GM18858 (cell line): ENCODE measurements at regions not wholly inside any gene's neighbourhood (a gene's known extent, or its start where the extent isn't known, plus 50 kb on each side); places are given as distances from the start of the nearest gene placed in this dataset.

ENCODE experiments used
- ATAC-seq: cut with Tn5 transposase; IDR thresholded peaks from one replicate; pipeline ENCODE4 v1.9.1; 2021; ENCODE audit not compliant: unreplicated experiment

DNA sequence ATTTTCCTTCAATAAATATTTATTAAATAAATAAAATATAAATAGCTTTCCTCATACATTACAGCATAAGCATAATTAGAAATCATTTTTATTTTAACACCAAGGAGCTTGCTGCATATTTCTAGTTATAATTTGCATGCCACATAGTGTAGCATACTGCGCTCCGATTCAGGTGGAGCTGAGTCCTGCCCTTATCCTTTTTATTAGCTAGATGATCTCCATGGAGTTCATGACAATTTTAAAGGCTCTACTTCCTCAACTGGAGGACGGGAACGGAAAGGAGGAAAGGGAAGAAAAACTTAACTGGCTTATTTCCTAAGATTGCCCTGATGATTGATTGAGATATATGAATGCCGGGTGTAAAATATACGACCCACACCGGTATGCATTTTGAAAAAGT is 385.2 kb downstream of the PLK2 start:
- ATAC-seq, result no peak

DNA sequence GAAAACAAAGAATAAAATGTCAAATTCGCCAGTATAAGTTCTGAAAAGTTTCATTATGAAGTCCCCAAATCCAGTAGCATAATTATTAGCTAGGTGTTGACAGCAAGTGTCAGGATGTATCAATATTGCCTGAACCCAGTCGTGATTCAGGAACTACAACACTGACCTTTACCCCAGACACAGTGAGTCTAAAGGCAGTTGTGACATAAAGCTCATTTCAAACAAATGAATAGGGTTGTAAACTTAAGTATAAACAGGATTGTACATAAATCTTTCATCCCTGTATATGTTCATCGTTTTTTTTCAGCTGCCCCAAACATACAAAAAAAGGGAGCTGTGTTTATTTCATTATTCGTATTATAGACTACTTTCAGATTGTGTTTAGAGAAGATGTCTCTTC is 385.7 kb downstream of the PLK2 start:
- ATAC-seq, result no peak

DNA sequence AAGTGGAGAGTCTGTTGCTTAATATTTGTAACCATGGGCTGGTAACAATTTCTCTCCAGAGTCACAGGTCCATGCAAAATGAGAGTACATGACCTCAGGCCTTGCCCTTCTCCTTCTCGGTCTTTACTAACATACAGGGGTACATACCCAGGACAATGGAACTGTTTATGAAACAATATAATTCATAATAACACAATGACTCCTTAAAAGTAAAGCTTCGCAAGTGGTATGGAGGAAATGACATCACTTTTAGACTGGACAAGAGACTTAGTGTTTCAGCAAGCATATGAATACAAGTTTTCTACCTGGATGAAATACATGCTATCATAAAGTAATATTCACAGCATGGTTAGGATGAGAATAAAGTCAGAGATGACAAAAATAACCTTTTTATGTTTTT is 386.6 kb downstream of the PLK2 start:
- ATAC-seq, result no peak

DNA sequence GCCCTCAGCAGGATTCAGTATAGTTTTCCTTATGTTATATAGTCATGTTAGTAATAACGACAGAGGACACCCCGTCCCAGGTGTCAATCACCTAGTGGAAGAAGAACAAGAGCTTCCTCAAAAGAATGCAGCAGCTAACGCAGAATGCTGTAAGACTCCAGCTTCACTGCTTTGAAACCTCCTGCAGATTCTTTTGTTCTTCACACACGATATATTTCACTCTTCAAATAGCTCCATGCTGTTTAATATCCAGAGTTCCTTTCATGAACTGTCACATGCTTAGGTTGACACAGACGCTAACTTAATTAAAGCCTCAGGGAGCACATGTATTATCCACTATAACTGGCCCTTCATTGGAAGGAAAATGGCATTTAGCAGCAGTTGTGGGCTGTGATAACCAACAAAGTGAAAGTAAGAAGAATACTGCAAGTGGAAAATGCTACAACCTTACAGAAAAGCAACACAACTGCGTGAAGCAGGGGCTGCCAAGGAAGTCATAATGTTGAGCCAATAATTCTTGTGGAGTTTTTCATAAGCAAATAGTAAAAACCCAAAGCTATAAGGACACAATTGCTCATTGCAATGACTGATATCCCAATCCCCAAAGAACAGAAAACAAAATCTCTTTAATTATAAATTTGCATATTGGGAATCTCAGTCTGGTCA is 387.5 kb downstream of the PLK2 start:
- no peak for ATAC-seq

DNA sequence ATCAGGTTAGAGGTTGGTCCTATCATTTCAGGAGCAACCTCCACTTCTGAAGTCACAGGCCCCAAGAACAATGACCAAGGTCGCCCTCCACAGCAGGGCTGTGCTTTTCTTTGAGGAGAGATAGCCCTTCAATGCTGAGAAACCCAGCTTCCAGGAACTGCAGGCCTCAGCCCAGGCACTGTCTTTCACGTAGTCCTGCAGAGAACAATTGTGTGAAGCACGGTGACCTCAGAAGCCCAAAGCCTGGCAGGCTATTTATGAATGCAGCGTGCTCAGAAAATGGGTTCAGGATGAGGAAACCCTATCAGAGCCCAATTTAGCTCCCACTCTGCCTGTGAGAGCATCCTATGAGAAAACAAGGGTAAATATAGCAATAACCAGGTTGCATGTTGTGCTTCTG is 388.3 kb downstream of the PLK2 start:
- ATAC-seq, result no peak

- ATAC-seq, result no peak
Observed at GRCh38 chr5:58069846-58070245, 390.0 kb downstream of the PLK2 start.

- ATAC-seq, result no peak
Observed at GRCh38 chr5:58069016-58069705, 390.7 kb downstream of the PLK2 start.

GRCh38 chr5:58066557-58066956 is 393.3 kb downstream of the PLK2 start:
- no peak for ATAC-seq

DNA sequence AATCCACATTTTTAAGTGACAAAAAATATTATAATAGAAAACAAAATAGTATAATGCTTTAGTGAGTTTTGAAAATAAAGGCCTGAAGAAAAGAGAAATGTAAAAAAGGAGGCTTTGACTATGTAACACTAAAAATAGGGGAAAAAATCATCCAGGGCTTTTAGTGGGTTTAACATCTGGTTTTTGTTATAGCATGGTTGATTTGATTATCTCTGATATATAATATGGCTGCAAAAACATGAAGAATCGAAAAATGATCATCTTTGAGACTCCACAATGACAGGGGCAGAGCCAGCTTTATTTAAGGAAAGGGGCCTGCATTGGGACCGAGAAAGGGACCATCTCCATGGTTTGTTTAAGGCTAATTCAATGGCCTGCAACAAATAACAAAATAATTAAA is 393.8 kb downstream of the PLK2 start:
- ATAC-seq, result no peak

GRCh38 chr5:58064801-58065200 is 395.1 kb downstream of the PLK2 start:
- no peak for ATAC-seq

- no peak for ATAC-seq
Observed at GRCh38 chr5:58060996-58061395, 398.9 kb downstream of the PLK2 start.

- no peak for ATAC-seq
Observed at GRCh38 chr5:58057324-58057723, 402.6 kb downstream of the PLK2 start.

DNA sequence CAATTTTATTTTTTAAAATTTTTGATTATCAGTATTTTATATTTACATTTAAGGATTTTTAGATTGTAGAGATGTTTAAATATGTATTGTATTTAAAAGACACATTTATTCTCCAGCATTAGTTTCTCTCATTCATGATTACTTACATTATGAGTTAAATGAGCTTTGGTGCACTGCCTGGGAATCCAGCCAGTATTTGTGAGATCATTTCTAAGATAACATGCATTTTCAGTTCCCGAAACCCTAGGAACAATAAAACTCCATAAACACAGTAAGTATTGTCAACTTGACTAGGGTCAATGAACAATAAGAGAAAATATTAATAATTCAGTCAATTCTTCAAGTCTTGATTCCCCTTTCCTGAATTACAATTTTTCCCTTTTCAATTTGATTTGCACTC is 403.3 kb downstream of the PLK2 start:
- ATAC-seq, result no peak

DNA sequence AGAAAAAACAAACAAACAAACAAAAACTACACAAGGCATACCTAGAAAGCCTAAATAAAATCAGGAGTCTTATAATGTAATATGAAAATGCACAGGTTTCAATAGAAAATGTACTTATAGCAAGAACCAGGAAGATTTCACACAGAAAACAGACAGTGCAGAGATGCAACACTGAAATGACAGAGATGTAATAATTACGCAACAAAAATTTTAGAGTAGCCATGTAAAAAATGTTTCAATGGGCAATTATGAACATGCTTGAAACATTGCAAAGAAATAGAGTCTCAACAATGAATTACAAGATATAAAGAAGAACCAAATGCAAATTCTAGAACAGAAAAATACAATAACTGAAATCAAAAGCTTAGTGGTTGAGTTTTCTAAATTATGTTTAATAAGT is 405.9 kb downstream of the PLK2 start:
- no peak for ATAC-seq

GRCh38 chr5:58048954-58049353 is 410.9 kb downstream of the PLK2 start:
- no peak for ATAC-seq

DNA sequence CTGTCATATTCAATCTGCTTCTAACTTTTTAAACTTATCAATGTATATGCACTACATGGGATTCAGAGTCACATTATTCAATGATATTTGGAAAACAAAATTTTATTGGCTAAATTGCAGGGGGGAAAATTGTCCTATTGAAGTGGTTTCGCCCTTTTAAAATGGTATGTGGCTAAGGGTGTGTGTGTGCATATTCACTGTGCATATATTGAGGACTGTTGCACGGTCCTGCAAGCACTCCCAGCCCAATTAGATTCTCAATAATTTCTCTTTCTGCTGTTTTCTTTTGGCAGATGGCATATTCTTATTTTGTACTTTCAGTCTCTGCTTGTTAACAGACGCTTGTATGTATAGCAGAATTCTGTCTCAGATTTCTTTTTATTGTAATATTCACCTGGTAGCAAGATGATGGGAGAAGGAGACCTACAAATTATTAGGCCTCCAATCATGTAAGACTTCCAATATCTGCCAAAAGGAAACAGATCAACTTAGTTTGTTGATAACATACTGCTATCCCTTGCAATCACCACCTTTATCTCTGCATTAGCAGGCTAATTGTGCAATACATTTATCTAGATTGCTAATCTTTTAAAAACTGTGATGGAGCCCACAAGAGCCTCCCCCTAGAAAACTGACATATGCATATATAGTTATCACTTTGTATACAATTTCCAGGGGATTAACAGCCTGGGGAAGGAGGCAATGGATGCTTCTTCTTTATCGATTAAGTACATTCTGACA is 411.5 kb downstream of the PLK2 start:
- no peak for ATAC-seq

- ATAC-seq, result no peak
Observed at GRCh38 chr5:58046371-58046770, 413.5 kb downstream of the PLK2 start.

- ATAC-seq, result no peak
Observed at GRCh38 chr5:58044166-58044565, 415.7 kb downstream of the PLK2 start.

GRCh38 chr5:58043032-58043945 is 416.6 kb downstream of the PLK2 start:
- ATAC-seq, result no peak

DNA sequence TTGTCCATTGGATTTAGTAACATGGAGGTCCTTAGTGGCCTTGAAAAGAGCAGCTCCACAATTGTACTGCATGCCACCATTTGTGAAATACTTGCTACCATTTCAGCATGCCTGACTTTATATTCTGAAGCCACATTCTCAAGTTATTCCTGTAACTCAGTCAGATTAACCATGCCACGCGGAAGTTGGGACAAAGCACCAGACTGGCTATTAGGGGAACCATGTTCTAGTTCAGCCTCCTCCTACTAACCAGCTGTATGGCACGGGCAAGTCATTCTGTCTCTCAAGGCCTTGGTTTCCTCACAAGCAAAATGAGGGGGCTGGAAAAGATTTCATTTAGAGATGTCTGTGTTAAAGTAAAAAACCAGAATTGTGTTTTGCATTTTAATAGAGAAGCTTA is 418.0 kb downstream of the PLK2 start:
- no peak for ATAC-seq

DNA sequence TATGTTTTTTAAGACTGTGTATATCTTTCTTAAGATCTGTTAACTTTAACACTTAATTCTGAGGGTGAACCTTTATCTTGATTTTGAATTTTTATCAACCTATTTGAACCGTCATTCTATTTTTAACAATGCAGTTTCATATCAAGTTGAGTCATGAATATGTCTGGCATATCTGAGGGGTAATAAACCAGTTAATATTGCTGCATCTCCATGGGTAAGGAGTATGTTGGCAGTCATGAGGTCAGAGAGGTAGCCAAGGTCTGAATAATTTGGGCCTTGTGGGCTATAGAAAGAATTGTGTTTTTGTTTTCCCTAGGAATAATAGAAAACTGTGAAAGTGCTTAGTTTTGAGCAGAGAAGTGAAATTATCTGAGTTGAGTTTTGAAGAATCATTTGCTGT is 419.0 kb downstream of the PLK2 start:
- ATAC-seq, result no peak
